C4-2B (cell line): ENCODE measurements at regions not wholly inside any gene's neighbourhood (a gene's known extent, or its start where the extent isn't known, plus 50 kb on each side); places are given as distances from the start of the nearest gene placed in this dataset.

ENCODE experiments used
- CTCF ChIP-seq: fragments of 450-650 bp; conservative IDR thresholded peaks from 2 replicates; pipeline ENCODE4 v1.5.1; 2017; ENCODE audit warnings: mild to moderate bottlenecking
- ZFX ChIP-seq: fragments of 450-650 bp; IDR thresholded peaks from 2 replicates; pipeline ENCODE4 v1.6.1; 2017

DNA sequence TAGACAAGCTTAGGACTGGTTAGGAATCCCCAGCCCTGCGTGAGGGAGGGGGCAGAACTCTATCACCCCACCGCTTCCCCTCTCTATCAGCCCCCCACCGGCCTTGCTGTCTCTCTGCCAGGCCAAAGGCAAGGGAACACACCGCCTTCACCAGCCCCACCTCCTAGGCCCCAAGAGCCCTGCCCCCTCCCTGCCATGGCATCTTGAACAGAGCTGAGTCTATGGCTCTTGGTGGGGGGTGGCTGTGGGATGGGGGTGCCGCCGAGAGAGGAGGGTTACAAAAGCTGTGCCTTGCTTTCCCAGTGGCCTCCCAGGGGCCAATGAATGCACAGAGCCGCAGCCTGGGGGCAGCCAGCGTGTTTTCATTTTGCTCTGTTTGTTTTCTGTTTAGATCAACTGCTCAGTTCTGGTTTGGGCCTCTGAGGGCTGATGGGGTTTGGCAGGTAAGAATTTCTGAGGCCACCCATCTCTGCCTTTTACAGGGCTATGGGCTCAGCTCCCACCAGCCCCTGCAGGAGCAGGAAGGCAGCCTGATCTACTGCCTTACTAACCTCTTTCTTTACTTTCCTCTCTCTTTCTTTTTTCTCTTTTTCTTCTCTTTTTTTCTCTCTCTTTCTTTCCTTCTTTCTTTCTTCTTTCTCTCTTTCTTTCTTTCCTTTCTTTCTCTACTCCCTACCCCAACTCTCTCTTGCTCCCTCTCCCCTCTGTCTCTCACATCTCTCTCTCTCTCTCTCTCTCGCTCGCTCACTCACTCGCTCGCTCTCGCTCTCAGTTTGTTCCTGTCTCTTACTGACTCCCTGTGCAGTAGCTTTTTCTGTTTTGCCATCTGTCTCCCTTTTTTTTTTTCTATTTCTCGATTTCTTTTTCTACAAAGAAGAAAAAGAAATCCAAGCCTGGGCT is 128.3 kb downstream of the PJA1 start:
- TF ChIP-seq CTCF, result no peak
- TF ChIP-seq ZFX, result no peak
